Neural crest cell (in vitro differentiated cells): ENCODE measurements at regions not wholly inside any gene's neighbourhood (a gene's known extent, or its start where the extent isn't known, plus 50 kb on each side); places are given as distances from the start of the nearest gene placed in this dataset.

ENCODE experiments used
- DNase-seq: peaks from one replicate; pipeline ENCODE4 v3.0.0; 2021; ENCODE audit warnings: low read depth, mixed read lengths, low spot score
- H3K27ac Mint-ChIP-seq: one replicate; pipeline ENCODE4 v1.8.0; 2021; ENCODE audit warnings: mild to moderate bottlenecking, mixed read lengths; ENCODE audit not compliant: unreplicated experiment
- H3K27me3 Mint-ChIP-seq: 2 replicates; pipeline ENCODE4 v1.8.0; 2021; ENCODE audit warnings: low read depth, mild to moderate bottlenecking, mixed read lengths
- H3K36me3 Mint-ChIP-seq: 2 replicates; pipeline ENCODE4 v1.8.0; 2021; ENCODE audit warnings: low read depth, mild to moderate bottlenecking, mixed read lengths
- H3K4me1 Mint-ChIP-seq: 2 replicates; pipeline ENCODE4 v1.8.0; 2021; ENCODE audit warnings: mixed read lengths
- H3K4me3 Mint-ChIP-seq: one replicate; pipeline ENCODE4 v1.8.0; 2021; ENCODE audit warnings: mild to moderate bottlenecking, mixed read lengths
- H3K9me3 Mint-ChIP-seq: 2 replicates; pipeline ENCODE4 v1.8.0; 2021; ENCODE audit warnings: mixed read lengths
- TF ChIP-seq, protein P1 (sequence below): fragments of 200-600 bp; sonication (generic); conservative IDR thresholded peaks from 2 replicates; pipeline ENCODE4 v1.5.0; 2021; ENCODE audit warnings: antibody characterized with exemption, mild to moderate bottlenecking

- Mint-ChIP-seq H3K27me3 (no peaks in the 10 kb centered on the region), H3K4me1 (peaks cover 5% of the 10 kb centered on the region), H3K4me3 (no peak overlapping the region), H3K27ac (no peak overlapping the region), H3K9me3 (no peaks in the 10 kb centered on the region), H3K36me3 (no peaks in the 10 kb centered on the region)
- TF ChIP-seq, protein P1, sequence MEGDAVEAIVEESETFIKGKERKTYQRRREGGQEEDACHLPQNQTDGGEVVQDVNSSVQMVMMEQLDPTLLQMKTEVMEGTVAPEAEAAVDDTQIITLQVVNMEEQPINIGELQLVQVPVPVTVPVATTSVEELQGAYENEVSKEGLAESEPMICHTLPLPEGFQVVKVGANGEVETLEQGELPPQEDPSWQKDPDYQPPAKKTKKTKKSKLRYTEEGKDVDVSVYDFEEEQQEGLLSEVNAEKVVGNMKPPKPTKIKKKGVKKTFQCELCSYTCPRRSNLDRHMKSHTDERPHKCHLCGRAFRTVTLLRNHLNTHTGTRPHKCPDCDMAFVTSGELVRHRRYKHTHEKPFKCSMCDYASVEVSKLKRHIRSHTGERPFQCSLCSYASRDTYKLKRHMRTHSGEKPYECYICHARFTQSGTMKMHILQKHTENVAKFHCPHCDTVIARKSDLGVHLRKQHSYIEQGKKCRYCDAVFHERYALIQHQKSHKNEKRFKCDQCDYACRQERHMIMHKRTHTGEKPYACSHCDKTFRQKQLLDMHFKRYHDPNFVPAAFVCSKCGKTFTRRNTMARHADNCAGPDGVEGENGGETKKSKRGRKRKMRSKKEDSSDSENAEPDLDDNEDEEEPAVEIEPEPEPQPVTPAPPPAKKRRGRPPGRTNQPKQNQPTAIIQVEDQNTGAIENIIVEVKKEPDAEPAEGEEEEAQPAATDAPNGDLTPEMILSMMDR, result no peak
- no peak for DNase-seq
Observed at GRCh38 chr6:12229332-12229731, 60.8 kb upstream of the EDN1 start.

- Mint-ChIP-seq H3K9me3 (no peaks in the 10 kb centered on the region), H3K4me1 (peaks cover 5% of the 10 kb centered on the region), H3K36me3 (no peaks in the 10 kb centered on the region), H3K27ac (no peak overlapping the region), H3K27me3 (no peaks in the 10 kb centered on the region), H3K4me3 (no peak overlapping the region)
- no peak for DNase-seq
- TF ChIP-seq, protein P1, result no peak
Observed at GRCh38 chr6:12230523-12230922, 59.6 kb upstream of the EDN1 start.

- H3K27ac Mint-ChIP-seq, result no peak overlapping the region
- H3K4me3 Mint-ChIP-seq, result no peak overlapping the region
- H3K4me1 Mint-ChIP-seq, result peaks cover 5% of the 10 kb centered on the region
- no peak for DNase-seq
- TF ChIP-seq, protein P1, result no peak
- H3K9me3 Mint-ChIP-seq, result no peaks in the 10 kb centered on the region
- no peaks in the 10 kb centered on the region for H3K36me3 Mint-ChIP-seq
- no peaks in the 10 kb centered on the region for H3K27me3 Mint-ChIP-seq
Observed at GRCh38 chr6:12232339-12232738, 57.8 kb upstream of the EDN1 start.

DNA sequence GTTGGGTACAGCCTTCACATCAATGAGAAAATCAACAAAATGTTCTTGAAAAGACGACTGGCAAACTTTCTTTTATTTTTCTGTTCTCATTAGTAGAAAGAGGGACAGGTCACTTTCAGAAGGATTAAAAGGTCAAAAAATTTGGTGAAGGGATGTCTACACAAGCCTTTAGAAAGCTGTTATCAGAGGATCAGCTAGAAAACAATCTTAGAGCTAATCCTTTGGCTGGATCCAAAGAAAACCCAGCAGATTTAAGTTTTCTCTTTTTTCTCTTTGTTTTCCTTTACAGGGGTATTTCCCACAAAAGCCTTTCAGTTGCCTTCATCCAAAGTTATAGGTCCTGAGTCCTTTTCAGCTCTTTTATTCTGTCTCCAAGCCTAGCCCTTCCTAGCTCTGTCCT is 57.3 kb upstream of the EDN1 start:
- Mint-ChIP-seq H3K9me3 (no peaks in the 10 kb centered on the region), H3K36me3 (no peaks in the 10 kb centered on the region), H3K27ac (no peak overlapping the region), H3K4me3 (no peak overlapping the region), H3K4me1 (peaks cover 5% of the 10 kb centered on the region), H3K27me3 (no peaks in the 10 kb centered on the region)
- no peak for DNase-seq
- TF ChIP-seq, protein P1, result no peak

DNA sequence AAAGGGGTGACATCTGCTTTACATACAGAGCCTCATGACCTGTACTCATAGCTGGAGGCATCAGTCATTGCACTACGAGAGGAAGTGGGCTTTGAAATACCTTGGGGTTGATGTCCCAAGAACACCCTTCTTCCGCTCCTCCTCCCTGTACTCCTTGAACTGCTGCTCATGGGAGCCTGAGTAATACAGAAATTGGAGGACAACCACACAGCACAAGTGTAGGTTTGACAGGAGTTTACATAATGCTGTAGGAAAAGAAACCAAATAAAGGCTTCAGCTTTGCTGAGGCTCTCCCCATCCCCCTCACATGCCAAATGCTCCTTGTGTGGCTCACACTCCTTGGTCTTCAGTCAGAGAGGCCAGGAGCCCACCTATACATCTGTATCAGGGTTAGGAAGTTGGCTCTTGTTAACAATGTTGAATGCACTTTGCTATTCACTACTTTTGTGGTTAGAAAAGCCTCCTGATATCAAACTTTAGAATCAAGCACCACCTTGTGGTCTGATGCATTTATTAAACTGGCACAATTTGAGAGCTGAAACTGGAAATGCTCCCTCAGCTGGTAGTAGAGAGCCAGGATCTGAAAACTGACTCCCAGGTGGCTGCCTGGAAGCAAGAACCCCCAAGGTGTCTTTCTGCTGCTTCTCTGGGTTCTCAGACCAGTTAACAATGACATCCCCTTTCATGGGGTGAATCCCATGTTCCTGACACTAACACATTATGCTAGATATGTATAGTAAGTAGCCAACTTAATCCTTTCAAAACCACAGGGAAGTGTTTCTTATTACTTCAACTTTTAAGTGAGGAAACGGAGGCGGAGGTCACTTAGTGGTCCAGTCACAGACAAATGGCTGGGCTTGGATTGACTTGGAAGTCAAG is 56.2 kb upstream of the EDN1 start:
- Mint-ChIP-seq H3K27ac (no peak overlapping the region), H3K36me3 (no peaks in the 10 kb centered on the region), H3K4me1 (peaks cover 5% of the 10 kb centered on the region), H3K4me3 (no peak overlapping the region), H3K27me3 (no peaks in the 10 kb centered on the region), H3K9me3 (no peaks in the 10 kb centered on the region)
- DNase-seq, result peak; percentile 12
- TF ChIP-seq, protein P1, result peak; percentile 74
